IMR-90 (cell line): ENCODE measurements at regions not wholly inside any gene's neighbourhood (a gene's known extent, or its start where the extent isn't known, plus 50 kb on each side); places are given as distances from the start of the nearest gene placed in this dataset.

Source experiments
- ATAC-seq: fragments of 200-7000 bp; cut with Tn5 transposase; 2 replicates; pipeline ENCODE4 v1.9.1; 2020; ENCODE audit warnings: low read depth, mild to moderate bottlenecking, moderate library complexity
- BruUV-seq: library from RNA; stranded (reverse); fragments of 400-500 nt; replicated peaks from 2 replicates; lab custom pipeline; 2021; lab: Mats Ljungman, UMichigan
- CTCF ChIA-PET: fragments of 300-600 bp; formaldehyde crosslinking; extraction: SDS; loops from one replicate; lab custom pipeline; 2021; ENCODE audit warnings: antibody characterized with exemption; lab: Yijun Ruan, JAX
- POLR2A ChIA-PET: fragments of 300-600 bp; sonication (Branson Sonifier 250); formaldehyde crosslinking; loops from one replicate; lab custom pipeline; 2022; ENCODE audit warnings: antibody characterized with exemption; ENCODE audit not compliant: unreplicated experiment; lab: Charles Lee
- DNase-seq: peaks from one replicate; pipeline ENCODE4 v3.0.0; 2013
- H2AFZ ChIP-seq: replicated peaks from 2 replicates; pipeline ENCODE3; 2013; ENCODE audit warnings: low read length, mild to moderate bottlenecking; ENCODE audit not compliant: poor library complexity
- H2AK5ac ChIP-seq: 2 replicates; pipeline ENCODE4 v1.6.1; 2013; ENCODE audit warnings: low read depth, low read length, inconsistent platforms
- H2AK9ac ChIP-seq: replicated peaks from 2 replicates; pipeline ENCODE3; 2013; ENCODE audit warnings: mild to moderate bottlenecking, low read depth, low read length, moderate library complexity; ENCODE audit not compliant: poor library complexity
- H2BK120ac ChIP-seq: 2 replicates; pipeline ENCODE4 v1.6.1; 2013; ENCODE audit warnings: low read depth, low read length, inconsistent platforms
- H2BK15ac ChIP-seq: 3 replicates; pipeline ENCODE4 v1.6.1; 2013; ENCODE audit warnings: low read depth, low read length, inconsistent platforms
- H2BK20ac ChIP-seq: 2 replicates; pipeline ENCODE4 v1.6.1; 2013; ENCODE audit warnings: low read depth, mild to moderate bottlenecking, inconsistent platforms, low read length, moderate library complexity
- H2BK5ac ChIP-seq: 2 replicates; pipeline ENCODE4 v1.6.1; 2013; ENCODE audit warnings: mild to moderate bottlenecking, low read depth, low read length, inconsistent platforms; ENCODE audit not compliant: poor library complexity, severe bottlenecking
- H3K14ac ChIP-seq: replicated peaks from 2 replicates; pipeline ENCODE4 v1.6.1; 2013; ENCODE audit warnings: low read depth, low read length, inconsistent platforms
- H3K18ac ChIP-seq: 2 replicates; pipeline ENCODE4 v1.6.1; 2013; ENCODE audit warnings: low read depth, low read length, control low read depth
- H3K23ac ChIP-seq: 2 replicates; pipeline ENCODE4 v1.6.1; 2013; ENCODE audit warnings: low read depth, low read length, inconsistent platforms
- H3K27ac ChIP-seq: 2 replicates; pipeline ENCODE4 v1.5.1; 2013; ENCODE audit warnings: mild to moderate bottlenecking, control low read depth, low read length; ENCODE audit not compliant: insufficient read depth
- H3K27me3 ChIP-seq: 2 replicates; pipeline ENCODE4 v1.6.1; 2013; ENCODE audit warnings: low read length; ENCODE audit not compliant: control insufficient read depth, insufficient read depth
- H3K36me3 ChIP-seq: 2 replicates; pipeline ENCODE4 v1.6.1; 2013; ENCODE audit warnings: low read length, mixed read lengths; ENCODE audit not compliant: control insufficient read depth, insufficient read depth
- H3K4ac ChIP-seq: 2 replicates; pipeline ENCODE4 v1.6.1; 2013; ENCODE audit warnings: low read depth, low read length, inconsistent platforms
- H3K4me1 ChIP-seq: 2 replicates; pipeline ENCODE4 v1.6.1; 2013; ENCODE audit warnings: low read length, mixed read lengths; ENCODE audit not compliant: control insufficient read depth, insufficient read depth
- H3K4me2 ChIP-seq: 2 replicates; pipeline ENCODE4 v1.6.1; 2013; ENCODE audit warnings: low read depth, mild to moderate bottlenecking, control low read depth, low read length, moderate library complexity
- H3K4me3 ChIP-seq: 2 replicates; pipeline ENCODE4 v1.5.1; 2013; ENCODE audit warnings: low read depth, mild to moderate bottlenecking, control low read depth, low read length, moderate library complexity; ENCODE audit not compliant: insufficient read depth
- H3K56ac ChIP-seq: 2 replicates; pipeline ENCODE4 v1.6.1; 2013; ENCODE audit warnings: low read length, inconsistent platforms; ENCODE audit not compliant: insufficient read depth; ENCODE audit errors: extremely low read depth
- H3K79me1 ChIP-seq, 2 experiments: 2 replicates each; pipeline ENCODE4 v1.6.1; 2013; ENCODE audit warnings: low read length in 2 of 2, inconsistent platforms in 1 of 2, low read depth in 1 of 2
- H3K9ac ChIP-seq: 2 replicates; pipeline ENCODE4 v1.6.1; 2013; ENCODE audit warnings: low read depth, low read length, control low read depth
- H3K9me1 ChIP-seq: 2 replicates; pipeline ENCODE4 v1.6.1; 2013; ENCODE audit warnings: low read length, inconsistent platforms; ENCODE audit not compliant: insufficient read depth
- H3K9me3 ChIP-seq: 2 replicates; pipeline ENCODE4 v1.6.1; 2013; ENCODE audit warnings: low read length; ENCODE audit not compliant: control insufficient read depth, insufficient read depth
- H4K20me1 ChIP-seq: 2 replicates; pipeline ENCODE4 v1.6.1; 2013; ENCODE audit warnings: low read length, inconsistent platforms; ENCODE audit not compliant: insufficient read depth
- H4K5ac ChIP-seq: 2 replicates; pipeline ENCODE4 v1.6.1; 2013; ENCODE audit warnings: mild to moderate bottlenecking, low read depth, low read length, control low read depth
- H4K8ac ChIP-seq, 2 experiments: 2 replicates each; pipeline ENCODE4 v1.6.1; 2013; ENCODE audit warnings: low read depth in 2 of 2, low read length in 2 of 2, control low read depth in 1 of 2, inconsistent platforms in 1 of 2
- H4K91ac ChIP-seq: 2 replicates; pipeline ENCODE4 v1.6.1; 2013; ENCODE audit warnings: low read depth, low read length, inconsistent platforms; ENCODE audit not compliant: insufficient read depth
- SMC3 ChIP-seq: fragments of 150-350 bp; IDR thresholded peaks from 2 replicates; pipeline ENCODE4 v1.6.1; 2016; ENCODE audit warnings: low read depth, mild to moderate bottlenecking, antibody characterized with exemption, low read length, moderate library complexity
- WGBS, 2 experiments: methylation state at CpG; one replicate each; pipeline versions ENCODE4 v1.1.5 to v1.1.7; 2013; ENCODE audit warnings: missing lambda C conversion rate in 2 of 2; ENCODE audit not compliant: insufficient read length in 1 of 2; ENCODE audit errors: extremely low coverage in 2 of 2; 5-methylcytosine and 5-hydroxymethylcytosine counted together
- dilution Hi-C: fragments of 300-500 bp; cut with HindIII; formaldehyde crosslinking; loops from one replicate; pipeline ENCODE4 v1.14.3; 2018; ENCODE audit warnings: low sequenced_read_pairs; ENCODE audit not compliant: unreplicated experiment
- in situ Hi-C: fragments of 300-500 bp; cut with MboI; formaldehyde crosslinking; loops from 3 replicates; pipeline ENCODE4 v1.14.3; 2019; ENCODE audit warnings: low sequenced_read_pairs, inconsistent platforms, mixed read lengths
- intact Hi-C: fragments of 100-400 bp; cut with micrococcal nuclease; formaldehyde crosslinking; loops from 2 replicates; pipeline ENCODE4 v1.10.0; 2022

DNA sequence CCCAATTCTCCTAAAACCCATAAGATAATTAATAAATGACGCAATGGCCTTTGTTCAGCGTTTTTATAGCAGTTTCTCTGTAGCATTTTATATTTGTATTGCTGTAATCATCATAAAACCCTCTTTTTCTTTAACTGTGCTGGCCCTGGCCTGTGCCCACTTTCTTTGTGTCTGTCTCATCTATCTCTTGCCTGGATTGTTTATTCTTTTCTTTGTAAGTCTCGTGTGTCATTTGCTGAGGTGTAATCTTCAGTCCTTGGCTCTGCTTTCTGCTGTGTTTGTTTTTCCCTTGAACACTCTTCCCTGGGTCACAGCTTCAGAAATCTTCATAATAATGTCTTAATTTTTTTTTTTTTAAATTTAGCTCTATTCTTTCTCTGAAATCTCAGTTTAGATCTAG, 525.8 kb upstream of the LINC00305 start:
- DNase-seq: no peak
- Histone ChIP-seq H3K4me2 (no peak overlapping the region), H3K14ac (no peak overlapping the region), H4K20me1 (no peaks in the 10 kb centered on the region), H2AK9ac (no peak overlapping the region), H4K91ac (no peak overlapping the region), H3K9ac (no peak overlapping the region), H3K18ac (no peak overlapping the region), H2BK20ac (no peak overlapping the region), H3K23ac (no peak overlapping the region), H3K79me1 (no peaks in the 10 kb centered on the region), H2AK5ac (no peak overlapping the region), H3K9me1 (no peaks in the 10 kb centered on the region), H3K27ac (no peak overlapping the region), H3K36me3 (no peaks in the 10 kb centered on the region), H2AFZ (no peak overlapping the region), H3K27me3 (no peaks in the 10 kb centered on the region), H4K5ac (no peak overlapping the region), H3K4me3 (no peak overlapping the region), H4K8ac (no peak overlapping the region), H3K9me3 (peaks cover 6% of the 10 kb centered on the region), H2BK15ac (no peak overlapping the region), H3K4me1 (no peaks in the 10 kb centered on the region), H2BK5ac (no peak overlapping the region), H3K56ac (no peak overlapping the region), H3K4ac (no peak overlapping the region), H2BK120ac (no peak overlapping the region)
- ChIA-PET POLR2A (no interaction called here), CTCF (no interaction called here)
- no TSS peak for BruUV-seq
- no peak for ATAC-seq
- TF ChIP-seq SMC3: no peak
- intact Hi-C loops (no loop called here), dilution Hi-C loops (no loop called here), in situ Hi-C loops (no loop called here)
- WGBS, 2 experiments: no CpG with 5 or more reads among the region's 3 CpGs
